ENCODE measurements at regions not wholly inside any gene's neighbourhood (a gene's known extent, or its start where the extent isn't known, plus 50 kb on each side); places are given as distances from the start of the nearest gene placed in this dataset.

DNA sequence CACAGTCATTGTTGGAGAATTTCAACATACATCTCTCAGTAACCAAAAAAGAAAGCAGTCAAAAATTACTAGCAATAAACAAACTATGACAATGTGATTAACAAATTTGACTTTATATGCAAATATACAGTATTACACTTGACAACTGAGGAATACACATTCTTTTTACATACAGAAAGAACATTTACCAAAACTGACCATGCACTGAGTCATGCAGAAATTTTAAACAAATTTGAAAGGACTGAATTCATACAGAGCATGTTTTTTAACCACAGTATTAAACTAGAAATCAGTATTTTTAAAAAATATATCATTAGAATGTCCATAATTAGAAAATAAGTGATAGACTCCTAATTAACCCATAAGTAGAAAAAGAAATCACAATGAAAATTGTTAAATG lies 420.1 kb downstream of the TBC1D4 start:
- CTCF ChIA-PET, result no interaction called here
- H3K36me3 ChIP-seq (ENCODE audit: control insufficient read depth, insufficient read depth, low read length), result no peaks in the 10 kb centered on the region
- no peak overlapping the region for H3K27ac ChIP-seq (ENCODE audit: low read length)
- no TSS peak for BruUV-seq (replicated peaks)
- no peak overlapping the region for H3K4me3 ChIP-seq (ENCODE audit: low read depth in 2 of 2, low read length in 2 of 2)
- POLR2A ChIA-PET, result no interaction called here
- no peak for ATAC-seq
- no peak for DNase-seq (ENCODE audit: low read depth, low spot score)
- no peaks in the 10 kb centered on the region for H3K9me3 ChIP-seq (ENCODE audit: control insufficient read depth, insufficient read depth, low read depth, low read length)
- H3K27me3 ChIP-seq (ENCODE audit: control insufficient read depth, insufficient read depth, low read length), result no peaks in the 10 kb centered on the region
- in situ Hi-C loops (cut with HindIII; ENCODE audit: low pct_unique_long_range_greater_than_20kb, low sequenced_read_pairs), result no loop called here
- no peaks in the 10 kb centered on the region for H3K4me1 ChIP-seq (ENCODE audit: control insufficient read depth, insufficient read depth, low read length)
- TF ChIP-seq POLR2AphosphoS5 (IDR thresholded peaks at IDR 0.05; ENCODE audit: low read depth, low read length), result no peak
- no peak for TF ChIP-seq SIN3A (IDR thresholded peaks at IDR 0.05; ENCODE audit: borderline replicate concordance, insufficient read depth, low read depth, low read length)
- TF ChIP-seq TCF7L2 (IDR thresholded peaks at IDR 0.05; ENCODE audit: low read depth, low read length), result no peak
- TF ChIP-seq, protein P1, sequence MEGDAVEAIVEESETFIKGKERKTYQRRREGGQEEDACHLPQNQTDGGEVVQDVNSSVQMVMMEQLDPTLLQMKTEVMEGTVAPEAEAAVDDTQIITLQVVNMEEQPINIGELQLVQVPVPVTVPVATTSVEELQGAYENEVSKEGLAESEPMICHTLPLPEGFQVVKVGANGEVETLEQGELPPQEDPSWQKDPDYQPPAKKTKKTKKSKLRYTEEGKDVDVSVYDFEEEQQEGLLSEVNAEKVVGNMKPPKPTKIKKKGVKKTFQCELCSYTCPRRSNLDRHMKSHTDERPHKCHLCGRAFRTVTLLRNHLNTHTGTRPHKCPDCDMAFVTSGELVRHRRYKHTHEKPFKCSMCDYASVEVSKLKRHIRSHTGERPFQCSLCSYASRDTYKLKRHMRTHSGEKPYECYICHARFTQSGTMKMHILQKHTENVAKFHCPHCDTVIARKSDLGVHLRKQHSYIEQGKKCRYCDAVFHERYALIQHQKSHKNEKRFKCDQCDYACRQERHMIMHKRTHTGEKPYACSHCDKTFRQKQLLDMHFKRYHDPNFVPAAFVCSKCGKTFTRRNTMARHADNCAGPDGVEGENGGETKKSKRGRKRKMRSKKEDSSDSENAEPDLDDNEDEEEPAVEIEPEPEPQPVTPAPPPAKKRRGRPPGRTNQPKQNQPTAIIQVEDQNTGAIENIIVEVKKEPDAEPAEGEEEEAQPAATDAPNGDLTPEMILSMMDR (IDR thresholded peaks at IDR 0.05), result no peak
- TF ChIP-seq, protein P2, sequence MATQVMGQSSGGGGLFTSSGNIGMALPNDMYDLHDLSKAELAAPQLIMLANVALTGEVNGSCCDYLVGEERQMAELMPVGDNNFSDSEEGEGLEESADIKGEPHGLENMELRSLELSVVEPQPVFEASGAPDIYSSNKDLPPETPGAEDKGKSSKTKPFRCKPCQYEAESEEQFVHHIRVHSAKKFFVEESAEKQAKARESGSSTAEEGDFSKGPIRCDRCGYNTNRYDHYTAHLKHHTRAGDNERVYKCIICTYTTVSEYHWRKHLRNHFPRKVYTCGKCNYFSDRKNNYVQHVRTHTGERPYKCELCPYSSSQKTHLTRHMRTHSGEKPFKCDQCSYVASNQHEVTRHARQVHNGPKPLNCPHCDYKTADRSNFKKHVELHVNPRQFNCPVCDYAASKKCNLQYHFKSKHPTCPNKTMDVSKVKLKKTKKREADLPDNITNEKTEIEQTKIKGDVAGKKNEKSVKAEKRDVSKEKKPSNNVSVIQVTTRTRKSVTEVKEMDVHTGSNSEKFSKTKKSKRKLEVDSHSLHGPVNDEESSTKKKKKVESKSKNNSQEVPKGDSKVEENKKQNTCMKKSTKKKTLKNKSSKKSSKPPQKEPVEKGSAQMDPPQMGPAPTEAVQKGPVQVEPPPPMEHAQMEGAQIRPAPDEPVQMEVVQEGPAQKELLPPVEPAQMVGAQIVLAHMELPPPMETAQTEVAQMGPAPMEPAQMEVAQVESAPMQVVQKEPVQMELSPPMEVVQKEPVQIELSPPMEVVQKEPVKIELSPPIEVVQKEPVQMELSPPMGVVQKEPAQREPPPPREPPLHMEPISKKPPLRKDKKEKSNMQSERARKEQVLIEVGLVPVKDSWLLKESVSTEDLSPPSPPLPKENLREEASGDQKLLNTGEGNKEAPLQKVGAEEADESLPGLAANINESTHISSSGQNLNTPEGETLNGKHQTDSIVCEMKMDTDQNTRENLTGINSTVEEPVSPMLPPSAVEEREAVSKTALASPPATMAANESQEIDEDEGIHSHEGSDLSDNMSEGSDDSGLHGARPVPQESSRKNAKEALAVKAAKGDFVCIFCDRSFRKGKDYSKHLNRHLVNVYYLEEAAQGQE (IDR thresholded peaks at IDR 0.05; ENCODE audit: insufficient read depth in 1 of 2, low read depth in 2 of 2, low read length in 1 of 2), result no peak
- intact Hi-C loops (cut with micrococcal nuclease; ENCODE audit: unreplicated experiment), result no loop called here

DNA sequence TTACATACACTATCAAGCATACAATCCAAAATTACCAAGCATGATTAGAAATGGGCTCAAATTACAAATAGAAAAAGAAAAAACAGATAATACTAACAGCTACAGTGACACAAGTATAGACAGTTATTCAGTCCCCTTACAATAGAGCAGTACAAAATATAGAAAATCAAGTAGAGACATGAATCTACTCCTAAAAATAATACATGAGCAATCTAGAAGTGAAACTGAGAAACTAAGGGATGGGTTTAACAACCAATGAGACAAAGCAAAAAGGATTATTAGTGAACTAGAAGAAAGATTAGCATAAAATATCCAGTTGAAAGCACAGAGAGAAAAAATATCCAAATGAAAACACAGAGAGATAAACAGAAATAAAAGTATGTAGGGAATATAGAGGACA lies 426.7 kb downstream of the TBC1D4 start:
- TF ChIP-seq, protein P1 (IDR thresholded peaks at IDR 0.05), result no peak
- TF ChIP-seq, protein P2 (IDR thresholded peaks at IDR 0.05; ENCODE audit: insufficient read depth in 1 of 2, low read depth in 2 of 2, low read length in 1 of 2), result no peak
- no TSS peak for BruUV-seq (replicated peaks)
- H3K27ac ChIP-seq (ENCODE audit: low read length), result no peak overlapping the region
- no peak for DNase-seq (ENCODE audit: low read depth, low spot score)
- H3K27me3 ChIP-seq (ENCODE audit: control insufficient read depth, insufficient read depth, low read length), result no peaks in the 10 kb centered on the region
- H3K4me1 ChIP-seq (ENCODE audit: control insufficient read depth, insufficient read depth, low read length), result no peaks in the 10 kb centered on the region
- intact Hi-C loops (cut with micrococcal nuclease; ENCODE audit: unreplicated experiment) (no loop called here), in situ Hi-C loops (cut with HindIII; ENCODE audit: low pct_unique_long_range_greater_than_20kb, low sequenced_read_pairs) (no loop called here)
- no peak for ATAC-seq
- H3K4me3 ChIP-seq (ENCODE audit: low read depth in 2 of 2, low read length in 2 of 2), result no peak overlapping the region
- ChIA-PET CTCF (no interaction called here), POLR2A (no interaction called here)
- no peaks in the 10 kb centered on the region for H3K36me3 ChIP-seq (ENCODE audit: control insufficient read depth, insufficient read depth, low read length)
- H3K9me3 ChIP-seq (ENCODE audit: control insufficient read depth, insufficient read depth, low read depth, low read length), result no peaks in the 10 kb centered on the region

All from Panc1 (cell line).